Epithelial cell of proximal tubule (primary cell): ENCODE measurements at regions not wholly inside any gene's neighbourhood (a gene's known extent, or its start where the extent isn't known, plus 50 kb on each side); places are given as distances from the start of the nearest gene placed in this dataset.

Experiments used
- DNase-seq: peaks from one replicate; pipeline ENCODE4 v3.0.0-alpha.2; 2011; ENCODE audit warnings: low read depth
- H3K4me3 ChIP-seq: 2 replicates; pipeline ENCODE4 v1.5.1; 2011; ENCODE audit warnings: low read depth, mild to moderate bottlenecking, low read length
- TF ChIP-seq, protein P1 (sequence below): conservative IDR thresholded peaks from 2 replicates; pipeline ENCODE4 v1.5.1; 2012; ENCODE audit warnings: low read depth, mild to moderate bottlenecking, low read length

DNA sequence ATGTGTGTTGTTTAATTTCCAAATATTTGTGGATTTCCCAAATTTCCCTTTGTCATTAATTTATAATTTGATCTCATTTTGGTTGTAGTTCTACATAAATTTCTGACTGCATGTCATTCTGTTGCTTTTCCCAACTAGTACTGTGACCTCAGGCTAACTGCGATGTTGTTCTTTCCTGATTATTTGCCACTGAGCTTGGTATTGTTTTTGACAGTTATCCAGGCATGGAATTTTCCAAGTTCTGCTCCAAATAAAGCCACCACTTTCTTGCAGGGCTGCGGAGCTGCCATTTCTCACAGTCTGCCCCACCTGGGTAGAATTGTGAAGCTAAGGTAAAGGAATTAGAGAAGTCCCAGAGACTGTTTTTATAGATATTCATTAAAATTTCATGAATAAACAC, 328.8 kb downstream of the ZNF674 start:
- TF ChIP-seq, protein P1, sequence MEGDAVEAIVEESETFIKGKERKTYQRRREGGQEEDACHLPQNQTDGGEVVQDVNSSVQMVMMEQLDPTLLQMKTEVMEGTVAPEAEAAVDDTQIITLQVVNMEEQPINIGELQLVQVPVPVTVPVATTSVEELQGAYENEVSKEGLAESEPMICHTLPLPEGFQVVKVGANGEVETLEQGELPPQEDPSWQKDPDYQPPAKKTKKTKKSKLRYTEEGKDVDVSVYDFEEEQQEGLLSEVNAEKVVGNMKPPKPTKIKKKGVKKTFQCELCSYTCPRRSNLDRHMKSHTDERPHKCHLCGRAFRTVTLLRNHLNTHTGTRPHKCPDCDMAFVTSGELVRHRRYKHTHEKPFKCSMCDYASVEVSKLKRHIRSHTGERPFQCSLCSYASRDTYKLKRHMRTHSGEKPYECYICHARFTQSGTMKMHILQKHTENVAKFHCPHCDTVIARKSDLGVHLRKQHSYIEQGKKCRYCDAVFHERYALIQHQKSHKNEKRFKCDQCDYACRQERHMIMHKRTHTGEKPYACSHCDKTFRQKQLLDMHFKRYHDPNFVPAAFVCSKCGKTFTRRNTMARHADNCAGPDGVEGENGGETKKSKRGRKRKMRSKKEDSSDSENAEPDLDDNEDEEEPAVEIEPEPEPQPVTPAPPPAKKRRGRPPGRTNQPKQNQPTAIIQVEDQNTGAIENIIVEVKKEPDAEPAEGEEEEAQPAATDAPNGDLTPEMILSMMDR = no peak
- DNase-seq = no peak
- H3K4me3 ChIP-seq = no peak overlapping the region

DNA sequence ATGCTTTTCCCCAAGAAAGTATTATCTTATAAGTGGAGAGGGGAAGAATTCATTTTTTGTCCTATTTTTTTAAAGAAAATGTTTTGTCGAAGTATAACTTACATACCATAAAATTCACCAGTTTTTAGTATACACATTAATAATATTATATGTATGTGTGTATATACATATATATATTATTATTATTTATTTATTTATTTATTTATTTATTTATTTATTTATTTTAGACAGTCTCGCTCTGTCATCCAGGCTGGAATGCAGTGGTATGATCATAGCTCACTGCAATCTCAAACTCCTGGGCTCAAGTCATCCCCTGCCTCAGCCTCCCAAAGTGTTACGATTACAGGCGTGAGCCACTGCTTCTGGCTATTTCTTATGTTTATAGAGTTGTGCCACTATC, 334.1 kb downstream of the ZNF674 start:
- no peak overlapping the region for H3K4me3 ChIP-seq
- TF ChIP-seq, protein P1 = no peak
- no peak for DNase-seq

DNA sequence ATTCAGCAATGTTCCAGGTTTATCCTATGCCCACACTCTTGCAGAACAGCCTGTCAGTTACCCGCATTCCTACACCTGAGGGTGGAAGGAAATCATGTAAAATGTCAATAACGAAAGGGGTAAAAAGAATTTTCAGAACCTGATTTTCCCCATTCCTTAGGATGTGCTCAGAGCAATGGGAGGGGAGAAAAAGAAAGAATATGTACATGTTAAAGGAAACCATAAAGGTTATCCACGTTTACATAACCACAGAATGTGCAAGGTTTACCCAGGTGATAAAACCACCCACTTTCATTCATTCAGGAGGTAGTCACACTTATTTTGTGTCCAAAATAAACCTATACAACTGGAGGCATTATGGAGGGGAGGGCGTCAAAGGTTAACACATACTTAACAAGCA, 335.5 kb downstream of the ZNF674 start:
- no peak overlapping the region for H3K4me3 ChIP-seq
- TF ChIP-seq, protein P1 = no peak
- DNase-seq = no peak

DNA sequence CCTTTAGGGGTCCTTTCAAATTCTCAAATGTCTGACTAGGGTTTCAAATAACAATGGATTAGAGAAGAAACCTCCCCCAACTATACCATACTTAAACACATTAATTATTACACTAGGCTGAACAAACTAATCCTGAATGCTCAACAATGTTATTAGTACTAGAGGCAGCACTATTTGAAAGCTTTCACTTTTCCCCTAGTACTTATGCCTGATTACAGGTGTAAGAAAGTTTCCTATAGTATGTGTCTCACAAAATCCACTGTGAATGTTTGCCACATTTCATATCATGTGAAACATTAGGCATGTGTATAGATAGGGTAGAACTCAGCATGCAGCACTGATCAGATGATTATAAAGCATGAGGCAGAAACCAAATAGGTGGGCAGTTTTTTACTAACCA, 336.2 kb downstream of the ZNF674 start:
- DNase-seq = no peak
- TF ChIP-seq, protein P1 = no peak
- H3K4me3 ChIP-seq = no peak overlapping the region

DNA sequence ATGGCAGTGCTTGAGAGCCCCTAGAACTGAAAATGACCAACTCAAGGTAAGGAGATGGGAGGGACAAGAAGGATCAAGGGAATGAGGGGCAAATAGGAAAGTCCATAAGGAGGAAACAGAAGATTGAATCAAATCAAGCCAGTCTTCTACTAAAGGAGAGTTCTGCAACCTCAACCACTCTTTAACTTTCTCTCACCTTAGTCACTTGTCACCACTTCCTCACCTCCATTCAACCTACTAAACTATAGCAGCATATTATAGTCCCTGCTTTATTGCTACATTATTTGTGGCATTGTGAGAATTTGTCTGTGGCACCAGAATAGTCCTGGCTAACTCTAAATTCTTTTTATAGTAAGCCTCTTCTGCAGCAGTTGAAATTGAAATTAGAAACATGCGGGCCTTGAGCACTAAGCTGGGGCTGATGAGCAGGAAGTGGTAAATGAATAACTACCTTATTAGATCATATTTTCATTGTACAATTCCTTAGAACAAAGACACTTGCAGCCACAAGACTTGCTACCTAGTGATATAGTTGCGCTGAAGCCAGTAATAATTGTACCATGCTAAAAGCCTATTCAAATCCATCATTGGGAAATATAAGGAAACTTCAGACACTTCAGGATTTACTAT, 336.9 kb downstream of the ZNF674 start:
- H3K4me3 ChIP-seq = no peak overlapping the region
- DNase-seq = no peak
- TF ChIP-seq, protein P1 = no peak

DNA sequence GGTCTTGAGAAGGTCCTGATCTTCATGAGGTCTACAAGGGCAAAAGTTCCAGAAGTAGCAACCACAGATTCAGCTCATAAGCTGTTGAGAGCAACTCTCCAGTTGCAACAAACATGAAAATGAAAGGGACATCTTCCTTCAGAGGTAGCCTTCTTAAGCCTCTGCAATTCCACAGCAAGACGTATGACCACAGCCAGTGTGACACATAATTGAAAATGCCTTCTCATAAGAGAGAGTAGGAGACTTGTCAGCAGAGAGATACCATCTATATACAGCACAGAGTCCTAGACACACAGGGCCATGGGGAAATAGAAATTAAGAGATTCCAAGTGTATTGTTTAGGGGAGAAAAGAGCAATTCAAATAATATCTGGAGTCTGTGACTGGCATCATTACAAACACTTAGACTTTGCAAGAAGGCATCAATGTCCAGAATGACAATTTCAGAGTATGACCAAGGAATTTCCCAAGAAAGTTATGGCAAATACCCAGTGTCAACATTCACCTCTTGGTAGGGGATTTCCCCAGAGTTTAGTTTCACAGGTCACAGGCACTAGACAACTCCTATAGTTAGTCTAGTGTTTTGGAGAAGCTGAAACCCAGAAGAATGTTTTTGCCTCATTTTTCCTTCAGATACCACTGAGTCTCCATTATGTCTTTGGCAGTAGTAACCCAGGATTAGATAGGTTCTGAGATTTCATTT, 340.3 kb downstream of the ZNF674 start:
- no peak for DNase-seq
- no peak overlapping the region for H3K4me3 ChIP-seq
- TF ChIP-seq, protein P1 = no peak
